ENCODE measurements at regions not wholly inside any gene's neighbourhood (a gene's known extent, or its start where the extent isn't known, plus 50 kb on each side); places are given as distances from the start of the nearest gene placed in this dataset.
"Not testable (repeated sequence)": the region's sequence is repeated elsewhere in the genome, so short reads cannot be mapped to it uniquely, and the experiment has no call there.

GRCh38 chr12:131245564-131246355 lies 292.1 kb downstream of the ADGRD1 start:
- DNase-seq (ENCODE audit: extremely low spot score, insufficient read length, low read depth) (no peak), FAIRE-seq (no peak)

GRCh38 chr12:131247026-131247725 lies 293.5 kb downstream of the ADGRD1 start:
- DNase-seq (ENCODE audit: extremely low spot score, insufficient read length, low read depth); FAIRE-seq: not testable (repeated sequence)

GRCh38 chr12:131247875-131248274 lies 294.2 kb downstream of the ADGRD1 start:
- not testable (repeated sequence) for DNase-seq (ENCODE audit: extremely low spot score, insufficient read length, low read depth); FAIRE-seq

GRCh38 chr12:131249246-131250027 lies 295.7 kb downstream of the ADGRD1 start:
- no peak for DNase-seq (ENCODE audit: extremely low spot score, insufficient read length, low read depth)
- no peak for FAIRE-seq

- FAIRE-seq (no peak), DNase-seq (ENCODE audit: extremely low spot score, insufficient read length, low read depth) (no peak)
These were observed 296.6 kb downstream of the ADGRD1 start for GRCh38 chr12:131250028-131250950.

- DNase-seq (ENCODE audit: extremely low spot score, insufficient read length, low read depth), result no peak
- FAIRE-seq, result no peak
These were observed 297.2 kb downstream of the ADGRD1 start for GRCh38 chr12:131250951-131251315.

- DNase-seq (ENCODE audit: extremely low spot score, insufficient read length, low read depth), result no peak
These were observed 297.8 kb downstream of the ADGRD1 start for GRCh38 chr12:131251336-131252101.

GRCh38 chr12:131253376-131254026 lies 299.8 kb downstream of the ADGRD1 start:
- FAIRE-seq (no peak), DNase-seq (ENCODE audit: extremely low spot score, insufficient read length, low read depth) (no peak)

More at GRCh38 chr12:131251336-131252101, 297.8 kb downstream of the ADGRD1 start:
- no peak for FAIRE-seq

- DNase-seq (ENCODE audit: extremely low spot score, insufficient read length, low read depth) (no peak), FAIRE-seq (no peak)
These were observed 300.7 kb downstream of the ADGRD1 start for GRCh38 chr12:131254374-131254773.

GRCh38 chr12:131258398-131258797 lies 304.7 kb downstream of the ADGRD1 start:
- no peak for DNase-seq (ENCODE audit: extremely low spot score, insufficient read length, low read depth)
- no peak for FAIRE-seq

- DNase-seq (ENCODE audit: extremely low spot score, insufficient read length, low read depth) (no peak), FAIRE-seq (no peak)
These were observed 306.7 kb downstream of the ADGRD1 start for GRCh38 chr12:131260251-131260905.

GRCh38 chr12:131260954-131261353 lies 307.2 kb downstream of the ADGRD1 start:
- FAIRE-seq (no peak), DNase-seq (ENCODE audit: extremely low spot score, insufficient read length, low read depth) (no peak)

- no peak for DNase-seq (ENCODE audit: extremely low spot score, insufficient read length, low read depth)
- FAIRE-seq, result no peak
These were observed 308.2 kb downstream of the ADGRD1 start for GRCh38 chr12:131261906-131262305.

- DNase-seq (ENCODE audit: extremely low spot score, insufficient read length, low read depth), result no peak
- no peak for FAIRE-seq
These were observed 309.9 kb downstream of the ADGRD1 start for GRCh38 chr12:131263626-131264025.

- DNase-seq (ENCODE audit: extremely low spot score, insufficient read length, low read depth) (no peak), FAIRE-seq (no peak)
These were observed 310.9 kb downstream of the ADGRD1 start for GRCh38 chr12:131264635-131265034.

GRCh38 chr12:131266591-131267467 lies 313.1 kb downstream of the ADGRD1 start:
- FAIRE-seq, result no peak
- no peak for DNase-seq (ENCODE audit: extremely low spot score, insufficient read length, low read depth)

GRCh38 chr12:131267576-131267975 lies 313.9 kb downstream of the ADGRD1 start:
- FAIRE-seq, result no peak
- DNase-seq (ENCODE audit: extremely low spot score, insufficient read length, low read depth), result no peak

Data from GM18507 (cell line).